Neural cell (in vitro differentiated cells): ENCODE measurements at regions not wholly inside any gene's neighbourhood (a gene's known extent, or its start where the extent isn't known, plus 50 kb on each side); places are given as distances from the start of the nearest gene placed in this dataset.

ENCODE experiments used
- H2AFZ ChIP-seq: fragments of 200-600, 300-800 bp; sonication (generic), shearing (Covaris generic); 2 replicates; pipeline ENCODE4 v1.6.0; 2014; ENCODE audit warnings: low read depth, mild to moderate bottlenecking, antibody characterized with exemption, low read length, moderate library complexity
- H3F3A ChIP-seq: fragments of 200-600 bp; shearing (Covaris generic); 2 replicates; pipeline ENCODE4 v1.6.1; 2016; ENCODE audit warnings: mild to moderate bottlenecking, moderate library complexity, mixed read lengths, antibody characterized with exemption, low read length; ENCODE audit not compliant: insufficient read depth, poor library complexity, severe bottlenecking
- H3K27ac ChIP-seq: fragments of 200-600, 300-800 bp; sonication (generic), shearing (Covaris generic); 2 replicates; pipeline ENCODE4 v1.5.1; 2014; ENCODE audit warnings: mild to moderate bottlenecking, low read length, moderate library complexity
- H3K27me3 ChIP-seq: fragments of 300-800, 200-600 bp; sonication (generic), shearing (Covaris generic); 2 replicates; pipeline ENCODE4 v1.6.0; 2014; ENCODE audit warnings: mild to moderate bottlenecking, low read depth, low read length, moderate library complexity; ENCODE audit not compliant: insufficient read depth
- H3K36me3 ChIP-seq: fragments of 300-800, 200-600 bp; sonication (generic), shearing (Covaris generic); 2 replicates; pipeline ENCODE4 v1.5.1; 2014; ENCODE audit warnings: mild to moderate bottlenecking, antibody characterized with exemption, low read length, moderate library complexity; ENCODE audit not compliant: insufficient read depth
- H3K4me2 ChIP-seq: fragments of 300-800, 200-600 bp; sonication (generic), shearing (Covaris generic); 2 replicates; pipeline ENCODE4 v1.6.0; 2014; ENCODE audit warnings: mild to moderate bottlenecking, low read length
- H3K4me3 ChIP-seq: fragments of 300-800, 200-600 bp; sonication (generic), shearing (Covaris generic); 2 replicates; pipeline ENCODE4 v1.5.1; 2014; ENCODE audit warnings: mild to moderate bottlenecking, low read length, moderate library complexity
- H3K79me2 ChIP-seq: fragments of 200-600 bp; shearing (Covaris generic); replicated peaks from 2 replicates; pipeline ENCODE4 v1.6.0; 2014; ENCODE audit warnings: mild to moderate bottlenecking, low read length, moderate library complexity; ENCODE audit not compliant: insufficient read depth
- H3K9ac ChIP-seq: fragments of 300-800, 200-600 bp; sonication (generic), shearing (Covaris generic); 2 replicates; pipeline ENCODE4 v1.6.1; 2016; ENCODE audit warnings: mild to moderate bottlenecking, low read length, mixed read lengths
- H3K9me2 ChIP-seq: fragments of 200-600 bp; shearing (Covaris generic); 2 replicates; pipeline ENCODE4 v1.6.1; 2016; ENCODE audit warnings: mild to moderate bottlenecking, low read length, mixed read lengths; ENCODE audit not compliant: insufficient read depth
- H3K9me3 ChIP-seq: fragments of 200-600, 300-800 bp; sonication (generic), shearing (Covaris generic); 2 replicates; pipeline ENCODE4 v1.6.1; 2016; ENCODE audit warnings: mild to moderate bottlenecking, mixed run types, low read length, moderate library complexity, mixed read lengths
- H4K20me1 ChIP-seq: fragments of 200-600 bp; shearing (Covaris generic); 2 replicates; pipeline ENCODE4 v1.6.1; 2016; ENCODE audit warnings: mild to moderate bottlenecking, mixed run types; ENCODE audit not compliant: insufficient read depth
- EP300 ChIP-seq: fragments of 450-650 bp; conservative IDR thresholded peaks from 2 replicates; pipeline ENCODE4 v1.6.1; 2014; ENCODE audit warnings: antibody characterized with exemption, mild to moderate bottlenecking, moderate library complexity; ENCODE audit not compliant: poor library complexity, severe bottlenecking
- EZH2 ChIP-seq: fragments of 200-600, 300-800 bp; shearing (Covaris generic), sonication (generic); IDR thresholded peaks from 2 replicates; pipeline ENCODE4 v1.6.1; 2014; ENCODE audit warnings: antibody characterized with exemption, low read length, borderline replicate concordance, mild to moderate bottlenecking; ENCODE audit not compliant: insufficient read depth, poor library complexity, severe bottlenecking
- MXI1 ChIP-seq: fragments of 450-650 bp; conservative IDR thresholded peaks from 2 replicates; pipeline ENCODE4 v1.6.1; 2014; ENCODE audit warnings: antibody characterized with exemption, mild to moderate bottlenecking; ENCODE audit not compliant: poor library complexity, severe bottlenecking
- POLR2AphosphoS5 ChIP-seq: IDR thresholded peaks from 2 replicates; pipeline ENCODE4 v1.6.1; 2012
- RAD21 ChIP-seq: fragments of 450-650 bp; conservative IDR thresholded peaks from 2 replicates; pipeline ENCODE4 v1.6.1; 2014; ENCODE audit warnings: antibody characterized with exemption, mild to moderate bottlenecking, moderate library complexity
- REST ChIP-seq: IDR thresholded peaks from 2 replicates; pipeline ENCODE4 v1.6.1; 2012; ENCODE audit warnings: borderline replicate concordance
- SMC3 ChIP-seq: fragments of 450-650 bp; conservative IDR thresholded peaks from 2 replicates; pipeline ENCODE4 v1.6.1; 2014; ENCODE audit warnings: antibody characterized with exemption, mild to moderate bottlenecking, moderate library complexity; ENCODE audit not compliant: poor library complexity
- TAF1 ChIP-seq: IDR thresholded peaks from 2 replicates; pipeline ENCODE4 v1.6.1; 2012; ENCODE audit warnings: low read depth
- TF ChIP-seq, protein P1 (sequence below): fragments of 450-650 bp; IDR thresholded peaks from 2 replicates; pipeline ENCODE4 v1.5.1; 2014; ENCODE audit warnings: antibody characterized with exemption, mild to moderate bottlenecking, moderate library complexity; ENCODE audit not compliant: poor library complexity, severe bottlenecking

DNA sequence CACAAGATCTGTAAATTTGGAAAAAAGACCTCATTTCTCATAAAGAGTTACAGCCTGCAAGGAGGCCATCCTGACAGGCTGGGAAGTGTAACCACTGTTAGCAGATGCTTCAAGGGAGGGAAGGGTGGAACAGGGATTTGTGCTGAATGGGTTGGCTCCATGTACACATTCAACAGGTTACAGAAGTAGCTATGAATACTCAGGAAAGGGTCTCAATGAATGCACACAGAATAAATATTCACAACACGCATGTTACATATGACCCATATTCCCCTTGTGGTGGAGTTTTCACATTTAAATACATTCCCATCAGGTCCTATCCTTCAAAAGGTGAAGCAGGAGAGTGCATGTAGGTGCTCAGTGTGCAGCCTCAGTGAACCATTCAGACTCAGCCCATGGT, 316.4 kb upstream of the COBL start:
- H3K27me3 ChIP-seq, result no peaks in the 10 kb centered on the region
- no peaks in the 10 kb centered on the region for H3K9me3 ChIP-seq
- H3K4me3 ChIP-seq, result no peak overlapping the region
- no peaks in the 10 kb centered on the region for H3K9me2 ChIP-seq
- H3K27ac ChIP-seq, result no peak overlapping the region
- no peak overlapping the region for H2AFZ ChIP-seq
- TF ChIP-seq REST (no peak), RAD21 (no peak), MXI1 (no peak), POLR2AphosphoS5 (no peak), EP300 (no peak), SMC3 (no peak)
- TF ChIP-seq, protein P1, sequence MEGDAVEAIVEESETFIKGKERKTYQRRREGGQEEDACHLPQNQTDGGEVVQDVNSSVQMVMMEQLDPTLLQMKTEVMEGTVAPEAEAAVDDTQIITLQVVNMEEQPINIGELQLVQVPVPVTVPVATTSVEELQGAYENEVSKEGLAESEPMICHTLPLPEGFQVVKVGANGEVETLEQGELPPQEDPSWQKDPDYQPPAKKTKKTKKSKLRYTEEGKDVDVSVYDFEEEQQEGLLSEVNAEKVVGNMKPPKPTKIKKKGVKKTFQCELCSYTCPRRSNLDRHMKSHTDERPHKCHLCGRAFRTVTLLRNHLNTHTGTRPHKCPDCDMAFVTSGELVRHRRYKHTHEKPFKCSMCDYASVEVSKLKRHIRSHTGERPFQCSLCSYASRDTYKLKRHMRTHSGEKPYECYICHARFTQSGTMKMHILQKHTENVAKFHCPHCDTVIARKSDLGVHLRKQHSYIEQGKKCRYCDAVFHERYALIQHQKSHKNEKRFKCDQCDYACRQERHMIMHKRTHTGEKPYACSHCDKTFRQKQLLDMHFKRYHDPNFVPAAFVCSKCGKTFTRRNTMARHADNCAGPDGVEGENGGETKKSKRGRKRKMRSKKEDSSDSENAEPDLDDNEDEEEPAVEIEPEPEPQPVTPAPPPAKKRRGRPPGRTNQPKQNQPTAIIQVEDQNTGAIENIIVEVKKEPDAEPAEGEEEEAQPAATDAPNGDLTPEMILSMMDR, result no peak
- H3K4me2 ChIP-seq, result no peak overlapping the region
- no peaks in the 10 kb centered on the region for H3K36me3 ChIP-seq
- no peaks in the 10 kb centered on the region for H3K79me2 ChIP-seq
- H3F3A ChIP-seq, result no peaks in the 10 kb centered on the region
- H3K9ac ChIP-seq, result no peak overlapping the region
- no peaks in the 10 kb centered on the region for H4K20me1 ChIP-seq

DNA sequence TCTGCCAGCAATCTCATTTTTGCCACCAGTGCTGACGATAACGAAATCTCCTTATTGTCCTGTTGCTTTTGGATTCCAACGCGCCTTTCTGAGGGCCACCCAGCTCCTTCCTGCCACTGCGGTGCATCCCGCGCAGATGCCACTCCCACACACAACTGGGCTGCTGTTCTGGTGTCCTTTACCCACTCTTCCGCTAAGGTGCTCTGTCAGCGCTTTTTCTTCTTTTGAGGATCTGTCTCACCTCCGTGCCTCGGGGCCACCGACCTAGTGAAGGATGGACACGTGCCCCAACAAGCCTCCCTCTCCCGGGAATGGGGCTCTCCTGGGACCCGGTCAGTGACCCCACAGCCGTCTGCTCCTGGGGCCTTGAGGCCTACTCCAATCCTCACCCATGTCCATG, 314.3 kb upstream of the COBL start:
- H2AFZ ChIP-seq, result no peak overlapping the region
- TF ChIP-seq, protein P1, result no peak
- no peak for TF ChIP-seq MXI1
- no peak for TF ChIP-seq TAF1
- no peak for TF ChIP-seq POLR2AphosphoS5
- TF ChIP-seq REST, result no peak
- no peak for TF ChIP-seq RAD21
- no peak for TF ChIP-seq EZH2
- no peak for TF ChIP-seq SMC3
- TF ChIP-seq EP300, result no peak
- H3K79me2 ChIP-seq, result no peaks in the 10 kb centered on the region
- no peak overlapping the region for H3K4me2 ChIP-seq
- H4K20me1 ChIP-seq, result no peaks in the 10 kb centered on the region
- no peak overlapping the region for H3K9ac ChIP-seq
- H3K4me3 ChIP-seq, result no peak overlapping the region
- H3K9me2 ChIP-seq, result no peaks in the 10 kb centered on the region
- no peaks in the 10 kb centered on the region for H3F3A ChIP-seq
- H3K27ac ChIP-seq, result no peak overlapping the region
- no peaks in the 10 kb centered on the region for H3K27me3 ChIP-seq
- no peaks in the 10 kb centered on the region for H3K9me3 ChIP-seq
- no peaks in the 10 kb centered on the region for H3K36me3 ChIP-seq
